ENCODE measurements at regions not wholly inside any gene's neighbourhood (a gene's known extent, or its start where the extent isn't known, plus 50 kb on each side); places are given as distances from the start of the nearest gene placed in this dataset.

DNA sequence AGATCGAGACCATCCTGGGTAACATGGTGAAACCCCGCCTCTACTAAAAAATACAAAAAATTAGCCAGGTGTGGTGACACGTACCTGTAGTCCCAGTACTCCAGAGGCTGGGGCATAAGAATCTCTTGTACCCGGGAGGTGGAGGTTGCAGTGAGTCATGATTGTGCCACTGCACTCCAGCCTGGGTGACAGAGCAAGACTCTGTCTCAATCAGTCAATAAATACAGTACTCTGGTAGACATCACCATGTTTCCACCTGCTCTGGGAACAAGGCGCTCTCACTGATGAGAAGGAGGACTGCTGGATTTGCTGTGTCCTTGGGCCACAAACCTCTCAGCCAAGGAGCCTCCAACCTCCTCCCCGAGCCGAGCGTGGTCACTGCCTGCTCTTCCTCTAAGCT, 154.2 kb upstream of the ZNF236 start:
- no peak for DNase-seq (ENCODE audit: extremely low spot score)
- TF ChIP-seq FOXK2 (IDR thresholded peaks at IDR 0.05) (no peak), TARDBP (IDR thresholded peaks at IDR 0.05) (no peak), LEF1 (IDR thresholded peaks at IDR 0.05; ENCODE audit: borderline replicate concordance) (no peak), SP1 (IDR thresholded peaks at IDR 0.05) (no peak), ZNF384 (IDR thresholded peaks at IDR 0.05) (no peak), L3MBTL2 (conservative IDR thresholded peaks at IDR 0.05) (no peak), HDGF (IDR thresholded peaks at IDR 0.05; ENCODE audit: borderline replicate concordance) (no peak)
- TF ChIP-seq, protein P1, sequence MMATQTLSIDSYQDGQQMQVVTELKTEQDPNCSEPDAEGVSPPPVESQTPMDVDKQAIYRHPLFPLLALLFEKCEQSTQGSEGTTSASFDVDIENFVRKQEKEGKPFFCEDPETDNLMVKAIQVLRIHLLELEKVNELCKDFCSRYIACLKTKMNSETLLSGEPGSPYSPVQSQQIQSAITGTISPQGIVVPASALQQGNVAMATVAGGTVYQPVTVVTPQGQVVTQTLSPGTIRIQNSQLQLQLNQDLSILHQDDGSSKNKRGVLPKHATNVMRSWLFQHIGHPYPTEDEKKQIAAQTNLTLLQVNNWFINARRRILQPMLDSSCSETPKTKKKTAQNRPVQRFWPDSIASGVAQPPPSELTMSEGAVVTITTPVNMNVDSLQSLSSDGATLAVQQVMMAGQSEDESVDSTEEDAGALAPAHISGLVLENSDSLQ (IDR thresholded peaks at IDR 0.05), result no peak
- ChIA-PET POLR2A (no interaction called here), CTCF (no interaction called here)

DNA sequence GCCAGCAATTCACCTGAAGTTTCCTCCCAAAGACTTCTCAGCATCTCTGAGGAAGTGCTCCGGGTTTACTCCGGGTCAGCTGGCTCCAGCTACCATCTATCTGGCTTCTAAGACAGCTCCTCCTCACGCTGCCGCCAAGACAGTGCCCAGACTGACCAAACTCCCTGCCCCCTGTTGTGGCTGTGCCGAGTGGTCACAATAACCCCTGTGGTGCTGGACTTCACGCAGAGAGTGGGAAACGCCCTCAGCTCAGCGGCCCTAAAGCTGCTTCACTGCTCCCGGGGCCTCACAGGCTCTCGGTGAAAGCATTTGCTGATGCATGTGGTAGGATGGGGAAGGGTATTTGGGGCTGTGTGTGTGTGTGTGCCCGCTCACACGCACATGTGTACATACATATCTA, 154.8 kb upstream of the ZNF236 start:
- POLR2A ChIA-PET, result no interaction called here
- TF ChIP-seq, protein P1 (IDR thresholded peaks at IDR 0.05), result no peak
- TF ChIP-seq ARNT (IDR thresholded peaks at IDR 0.05) (no peak), CTBP1 (IDR thresholded peaks at IDR 0.05; ENCODE audit: borderline replicate concordance) (no peak), FOXK2 (IDR thresholded peaks at IDR 0.05) (no peak), SUZ12 (IDR thresholded peaks at IDR 0.05) (no peak), BHLHE40 (IDR thresholded peaks at IDR 0.05; ENCODE audit: borderline replicate concordance) (no peak), HDGF (IDR thresholded peaks at IDR 0.05; ENCODE audit: borderline replicate concordance) (no peak), TARDBP (IDR thresholded peaks at IDR 0.05) (no peak), L3MBTL2 (conservative IDR thresholded peaks at IDR 0.05) (no peak), NFRKB (IDR thresholded peaks at IDR 0.05) (no peak), LEF1 (IDR thresholded peaks at IDR 0.05; ENCODE audit: borderline replicate concordance) (no peak), FOXM1 (IDR thresholded peaks at IDR 0.05; ENCODE audit: borderline replicate concordance) (no peak), FOXA1 (IDR thresholded peaks at IDR 0.05) (no peak), ZNF384 (IDR thresholded peaks at IDR 0.05) (no peak), ELF4 (IDR thresholded peaks at IDR 0.05) (no peak), SP1 (IDR thresholded peaks at IDR 0.05) (no peak)
- CTCF ChIA-PET, result no interaction called here
- no peak for DNase-seq (ENCODE audit: extremely low spot score)

DNA sequence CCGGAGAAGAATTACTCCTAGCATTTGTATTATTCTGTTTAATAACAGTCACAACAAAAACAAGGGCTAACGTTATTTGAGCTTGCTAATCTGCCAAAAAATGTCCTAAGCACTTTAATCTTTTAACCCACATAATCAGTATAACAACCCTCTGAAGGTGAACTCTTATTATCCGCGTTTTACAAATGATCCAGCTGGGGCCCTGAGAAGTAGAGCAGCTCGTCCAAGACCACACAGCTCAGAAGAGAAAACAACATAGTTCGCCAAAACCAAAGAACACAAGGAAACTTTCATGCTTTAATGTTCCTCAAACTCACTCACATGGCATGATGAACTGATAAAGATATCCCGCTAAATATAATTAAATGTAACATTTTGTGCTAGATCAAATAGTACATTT, 159.7 kb upstream of the ZNF236 start:
- ChIA-PET CTCF (no interaction called here), POLR2A (no interaction called here)
- TF ChIP-seq NFRKB (IDR thresholded peaks at IDR 0.05), result no peak
- no peak for DNase-seq (ENCODE audit: extremely low spot score)

DNA sequence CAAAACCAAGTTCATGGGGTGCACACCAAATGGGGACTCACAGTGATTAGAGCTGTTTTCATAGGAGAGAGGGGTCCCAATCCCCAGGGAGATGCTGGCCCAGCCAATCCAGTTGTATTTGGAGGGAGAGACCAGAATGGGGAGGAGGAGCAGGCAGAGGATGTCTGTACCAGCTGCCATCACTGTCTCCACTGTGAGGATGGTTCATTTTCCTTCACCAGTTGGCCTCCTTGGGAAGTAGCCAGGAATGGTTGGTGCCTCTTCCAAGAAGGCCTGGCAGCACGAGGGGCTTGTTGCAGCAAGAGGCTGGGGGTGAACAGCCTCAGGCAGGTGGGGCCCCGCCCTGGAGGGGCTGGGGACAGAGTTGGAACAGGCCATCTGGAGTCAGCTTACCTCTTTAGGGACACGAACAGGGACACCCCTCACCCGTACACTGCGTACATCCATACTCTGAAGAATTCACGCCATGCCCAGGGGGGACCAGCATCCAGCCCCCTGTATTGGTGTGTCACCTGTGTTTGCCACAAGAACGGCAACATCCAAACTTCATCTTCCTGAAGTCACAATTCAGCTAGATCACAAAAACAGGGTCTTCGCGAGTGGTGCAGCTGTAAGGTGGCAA, 161.7 kb upstream of the ZNF236 start:
- no peak for DNase-seq (ENCODE audit: extremely low spot score)
- TF ChIP-seq, protein P1 (IDR thresholded peaks at IDR 0.05), result no peak
- no peak for TF ChIP-seq ARNT (IDR thresholded peaks at IDR 0.05)
- TF ChIP-seq FOXA1 (IDR thresholded peaks at IDR 0.05), result no peak
- TF ChIP-seq BHLHE40 (IDR thresholded peaks at IDR 0.05; ENCODE audit: borderline replicate concordance), result no peak
- TF ChIP-seq SUZ12 (IDR thresholded peaks at IDR 0.05), result no peak
- no peak for TF ChIP-seq TARDBP (IDR thresholded peaks at IDR 0.05)
- TF ChIP-seq L3MBTL2 (conservative IDR thresholded peaks at IDR 0.05), result no peak
- no peak for TF ChIP-seq ELF4 (IDR thresholded peaks at IDR 0.05)
- CTCF ChIA-PET, result no interaction called here
- POLR2A ChIA-PET, result no interaction called here

DNA sequence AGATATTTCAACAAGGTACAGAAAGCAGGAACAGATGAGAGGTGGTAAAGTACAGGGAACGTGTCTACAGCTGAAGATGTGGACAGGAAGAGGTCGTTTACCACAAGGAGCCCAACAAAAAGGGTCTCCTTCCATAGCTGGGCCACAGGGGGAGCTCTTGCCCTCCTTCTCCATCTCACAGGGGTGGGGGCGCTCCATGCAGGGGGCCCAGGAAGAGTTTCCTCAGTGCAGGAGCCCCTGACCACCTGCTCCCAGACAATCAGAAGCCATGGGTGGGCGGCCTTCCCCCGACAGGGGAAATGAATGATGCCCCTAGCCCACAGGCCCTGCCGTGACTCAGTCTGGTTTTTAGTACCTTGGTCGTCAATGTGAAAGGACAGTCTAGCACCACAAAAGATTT, 163.6 kb upstream of the ZNF516 start:
- DNase-seq (ENCODE audit: extremely low spot score), result peak; percentile 53
- ChIA-PET CTCF (interaction anchor here (0.5 to 1.4 kb wide), 12 partner anchors 10 to 1045 kb away, joined by 3 to 8 read pairs (median 4); no protein-coding TSS in a partner anchor), POLR2A (no interaction called here)
- no peak for TF ChIP-seq LEF1 (IDR thresholded peaks at IDR 0.05; ENCODE audit: borderline replicate concordance)
- no peak for TF ChIP-seq ARNT (IDR thresholded peaks at IDR 0.05)

DNA sequence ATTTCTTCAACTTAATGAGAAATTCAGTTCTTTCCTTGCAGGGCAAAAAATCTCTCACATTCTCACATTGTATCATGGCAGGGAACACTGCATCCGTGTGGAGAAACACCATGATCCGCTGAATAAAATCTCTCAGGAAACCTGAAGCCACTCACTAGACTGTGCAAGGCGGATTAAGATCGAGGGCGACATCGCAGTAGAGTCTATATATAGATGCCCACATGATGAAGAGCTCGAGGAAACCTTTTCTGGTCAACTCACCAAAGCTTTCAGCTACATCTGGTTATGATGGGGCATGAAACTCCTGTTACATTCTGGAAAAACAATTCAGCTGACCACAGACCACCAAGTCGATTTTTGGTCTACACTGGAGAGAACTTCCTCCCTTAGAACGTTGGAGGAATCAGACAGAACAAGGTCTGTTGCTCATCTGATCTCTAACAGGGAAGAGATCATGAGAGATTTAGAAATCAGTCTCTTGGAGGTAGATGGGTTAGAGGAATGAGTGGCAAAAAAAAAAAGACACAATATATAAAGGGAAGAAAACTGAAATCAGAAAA, 162.9 kb upstream of the ZNF516 start:
- ChIA-PET CTCF (interaction anchor here (0.5 to 1.4 kb wide), 16 partner anchors 11 to 1044 kb away, joined by 3 to 8 read pairs (median 3); no protein-coding TSS in a partner anchor), POLR2A (no interaction called here)

More for the DNA sequence above, 162.9 kb upstream of the ZNF516 start:
- TF ChIP-seq HDGF (IDR thresholded peaks at IDR 0.05; ENCODE audit: borderline replicate concordance), result no peak
- no peak for TF ChIP-seq BHLHE40 (IDR thresholded peaks at IDR 0.05; ENCODE audit: borderline replicate concordance)
- TF ChIP-seq FOXM1 (IDR thresholded peaks at IDR 0.05; ENCODE audit: borderline replicate concordance), result no peak
- no peak for TF ChIP-seq LEF1 (IDR thresholded peaks at IDR 0.05; ENCODE audit: borderline replicate concordance)
- TF ChIP-seq L3MBTL2 (conservative IDR thresholded peaks at IDR 0.05), result no peak
- no peak for TF ChIP-seq FOXK2 (IDR thresholded peaks at IDR 0.05)
- no peak for TF ChIP-seq ELF4 (IDR thresholded peaks at IDR 0.05)
- no peak for TF ChIP-seq NFRKB (IDR thresholded peaks at IDR 0.05)
- no peak for TF ChIP-seq TARDBP (IDR thresholded peaks at IDR 0.05)
- no peak for TF ChIP-seq ARNT (IDR thresholded peaks at IDR 0.05)
- TF ChIP-seq, protein P1 (IDR thresholded peaks at IDR 0.05), result no peak
- no peak for TF ChIP-seq CTBP1 (IDR thresholded peaks at IDR 0.05; ENCODE audit: borderline replicate concordance)
- no peak for TF ChIP-seq ZNF384 (IDR thresholded peaks at IDR 0.05)
- TF ChIP-seq SUZ12 (IDR thresholded peaks at IDR 0.05), result no peak
- TF ChIP-seq FOXA1 (IDR thresholded peaks at IDR 0.05), result no peak
- TF ChIP-seq SP1 (IDR thresholded peaks at IDR 0.05), result no peak
- DNase-seq (ENCODE audit: extremely low spot score), result no peak
